Activated CD8-positive, alpha-beta memory T cell treated with anti-CD3 and anti-CD28 coated beads for 36 hours (primary cell): ENCODE measurements at regions not wholly inside any gene's neighbourhood (a gene's known extent, or its start where the extent isn't known, plus 50 kb on each side); places are given as distances from the start of the nearest gene placed in this dataset.

Source experiments
- CTCF ChIA-PET: fragments of 350-600 bp; sonication (Branson Sonifier 250); formaldehyde crosslinking; loops from one replicate; lab custom pipeline; 2021; ENCODE audit warnings: antibody characterized with exemption; lab: Charles Lee
- POLR2A ChIA-PET: fragments of 350-600 bp; sonication (Branson Sonifier 250); formaldehyde crosslinking; loops from one replicate; lab custom pipeline; 2021; ENCODE audit warnings: antibody characterized with exemption; lab: Charles Lee

- POLR2A ChIA-PET: no interaction called here
Measured at GRCh38 chr4:166257891-166258290, 384.9 kb downstream of the TLL1 start.

GRCh38 chr4:166259081-166259480, 386.0 kb downstream of the TLL1 start:
- POLR2A ChIA-PET: no interaction called here
- CTCF ChIA-PET: no interaction called here

More at GRCh38 chr4:166257891-166258290, 384.9 kb downstream of the TLL1 start:
- CTCF ChIA-PET: no interaction called here

- CTCF ChIA-PET: no interaction called here
- POLR2A ChIA-PET: no interaction called here
Measured at GRCh38 chr4:166274136-166274761, 401.2 kb downstream of the TLL1 start.

GRCh38 chr4:166274775-166275174, 401.7 kb downstream of the TLL1 start:
- ChIA-PET POLR2A (no interaction called here), CTCF (no interaction called here)

GRCh38 chr4:166277401-166277800, 404.4 kb downstream of the TLL1 start:
- ChIA-PET CTCF (no interaction called here), POLR2A (no interaction called here)

GRCh38 chr4:166277853-166278252, 404.8 kb downstream of the TLL1 start:
- CTCF ChIA-PET: no interaction called here
- POLR2A ChIA-PET: no interaction called here

GRCh38 chr4:166279261-166279660, 406.2 kb downstream of the TLL1 start:
- CTCF ChIA-PET: no interaction called here

GRCh38 chr4:166280642-166281041, 407.6 kb downstream of the TLL1 start:
- CTCF ChIA-PET: no interaction called here
- POLR2A ChIA-PET: no interaction called here

More at GRCh38 chr4:166279261-166279660, 406.2 kb downstream of the TLL1 start:
- POLR2A ChIA-PET: no interaction called here

GRCh38 chr4:166282081-166282770, 409.2 kb downstream of the TLL1 start:
- ChIA-PET POLR2A (no interaction called here), CTCF (no interaction called here)

GRCh38 chr4:166284221-166284620, 411.2 kb downstream of the TLL1 start:
- ChIA-PET POLR2A (no interaction called here), CTCF (no interaction called here)

GRCh38 chr4:166290426-166290825, 417.4 kb downstream of the TLL1 start:
- POLR2A ChIA-PET: no interaction called here
- CTCF ChIA-PET: no interaction called here

- POLR2A ChIA-PET: no interaction called here
- CTCF ChIA-PET: no interaction called here
Measured at GRCh38 chr4:166293556-166293955, 420.5 kb downstream of the TLL1 start.

GRCh38 chr4:166301266-166301665, 428.2 kb downstream of the TLL1 start:
- CTCF ChIA-PET: no interaction called here
- POLR2A ChIA-PET: no interaction called here

- ChIA-PET POLR2A (no interaction called here), CTCF (no interaction called here)
Measured at GRCh38 chr4:166308647-166309046, 435.6 kb downstream of the TLL1 start.

- CTCF ChIA-PET: no interaction called here
- POLR2A ChIA-PET: no interaction called here
Measured at GRCh38 chr4:166309286-166309685, 436.2 kb downstream of the TLL1 start.

GRCh38 chr4:166311169-166311568, 438.1 kb downstream of the TLL1 start:
- CTCF ChIA-PET: no interaction called here
- POLR2A ChIA-PET: no interaction called here

- POLR2A ChIA-PET: no interaction called here
- CTCF ChIA-PET: no interaction called here
Measured at GRCh38 chr4:166312166-166312565, 439.1 kb downstream of the TLL1 start.

GRCh38 chr4:166314902-166315301, 441.9 kb downstream of the TLL1 start:
- ChIA-PET POLR2A (no interaction called here), CTCF (no interaction called here)

GRCh38 chr4:166315721-166316467, 442.9 kb downstream of the TLL1 start:
- POLR2A ChIA-PET: no interaction called here
- CTCF ChIA-PET: no interaction called here

- ChIA-PET CTCF (no interaction called here), POLR2A (no interaction called here)
Measured at GRCh38 chr4:166318810-166319525, 445.9 kb downstream of the TLL1 start.
